Testis (tissue), 2 donors: ENCODE measurements at regions not wholly inside any gene's neighbourhood (a gene's known extent, or its start where the extent isn't known, plus 50 kb on each side); places are given as distances from the start of the nearest gene placed in this dataset.

ENCODE experiments used
- DNase-seq: peaks from one replicate; pipeline ENCODE4 v3.0.0-alpha.2; 2019
- H3K27ac ChIP-seq, 2 donors: fragments of 200-600 bp; sonication (generic); one replicate each; pipeline ENCODE4 v1.5.1; 2019
- H3K27me3 ChIP-seq: fragments of 200-600 bp; sonication (generic); one replicate; pipeline ENCODE4 v1.5.1; 2019
- H3K36me3 ChIP-seq: fragments of 200-600 bp; sonication (generic); one replicate; pipeline ENCODE4 v1.5.1; 2017; ENCODE audit warnings: low read depth; ENCODE audit errors: missing control alignments
- H3K4me1 ChIP-seq: fragments of 200-600 bp; sonication (generic); one replicate; pipeline ENCODE4 v1.5.1; 2019
- H3K4me3 ChIP-seq, 2 donors: fragments of 200-600 bp; sonication (generic); one replicate each; pipeline ENCODE4 v1.5.1; 2017 to 2019
- H3K9me3 ChIP-seq: fragments of 200-600 bp; sonication (generic); one replicate; pipeline ENCODE4 v1.5.1; 2017
- POLR2A ChIP-seq: fragments of 450-650 bp; IDR thresholded peaks from one replicate; pipeline ENCODE4 v1.6.1; 2017; ENCODE audit warnings: antibody characterized with exemption, mild to moderate bottlenecking, moderate library complexity
- WGBS, 2 donors: methylation state at CpG; one replicate each; pipeline ENCODE4 v1.1.5; 2018; 5-methylcytosine and 5-hydroxymethylcytosine counted together
- intact Hi-C: fragments of 100-400 bp; cut with DNase I; formaldehyde crosslinking; loops from one replicate; pipeline ENCODE4 v1.15.1; 2023; ENCODE audit warnings: low total_unique reads
- TF ChIP-seq, protein P1 (sequence below), 3 experiments: fragments of 450-650 bp in 2 of 3; fragments of 200-600 bp in 1 of 3; sonication (generic) in 1 of 3; IDR thresholded peaks; one replicate each; pipeline ENCODE4 v1.5.1; 2016 to 2019; ENCODE audit warnings: antibody characterized with exemption in 3 of 3, mild to moderate bottlenecking in 2 of 3, moderate library complexity in 1 of 3

DNA sequence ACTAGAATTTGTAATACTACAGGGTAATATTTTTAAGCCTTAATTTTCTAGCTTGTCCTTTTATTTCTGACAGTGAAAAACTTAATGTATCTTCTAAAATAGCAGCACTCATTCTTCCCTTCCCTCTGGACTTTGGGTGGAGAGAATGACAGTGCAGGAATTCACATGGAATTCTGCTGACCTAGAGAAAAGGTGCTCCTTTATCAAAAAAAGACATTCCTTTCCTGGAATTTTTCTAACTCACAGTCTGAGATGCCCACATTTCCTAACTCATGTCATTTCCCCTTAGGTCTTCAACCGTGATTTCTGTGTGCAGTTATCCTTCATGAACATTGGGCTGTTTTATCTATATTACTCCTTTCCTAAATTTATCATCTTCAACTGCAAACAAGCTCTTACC lies 137.8 kb upstream of the PDGFD start:
- DNase-seq = no peak
- 70 to 82% methylated on average over 1 of the region's 1 CpG for WGBS, 2 donors
- H3K27me3 ChIP-seq = no peaks in the 10 kb centered on the region
- no peak overlapping the region for H3K27ac ChIP-seq
- intact Hi-C loops = no loop called here
- H3K4me1 ChIP-seq = no peaks in the 10 kb centered on the region
- no peaks in the 10 kb centered on the region for H3K9me3 ChIP-seq
- no peak overlapping the region for H3K4me3 ChIP-seq
- no peak for TF ChIP-seq POLR2A
- TF ChIP-seq, protein P1, sequence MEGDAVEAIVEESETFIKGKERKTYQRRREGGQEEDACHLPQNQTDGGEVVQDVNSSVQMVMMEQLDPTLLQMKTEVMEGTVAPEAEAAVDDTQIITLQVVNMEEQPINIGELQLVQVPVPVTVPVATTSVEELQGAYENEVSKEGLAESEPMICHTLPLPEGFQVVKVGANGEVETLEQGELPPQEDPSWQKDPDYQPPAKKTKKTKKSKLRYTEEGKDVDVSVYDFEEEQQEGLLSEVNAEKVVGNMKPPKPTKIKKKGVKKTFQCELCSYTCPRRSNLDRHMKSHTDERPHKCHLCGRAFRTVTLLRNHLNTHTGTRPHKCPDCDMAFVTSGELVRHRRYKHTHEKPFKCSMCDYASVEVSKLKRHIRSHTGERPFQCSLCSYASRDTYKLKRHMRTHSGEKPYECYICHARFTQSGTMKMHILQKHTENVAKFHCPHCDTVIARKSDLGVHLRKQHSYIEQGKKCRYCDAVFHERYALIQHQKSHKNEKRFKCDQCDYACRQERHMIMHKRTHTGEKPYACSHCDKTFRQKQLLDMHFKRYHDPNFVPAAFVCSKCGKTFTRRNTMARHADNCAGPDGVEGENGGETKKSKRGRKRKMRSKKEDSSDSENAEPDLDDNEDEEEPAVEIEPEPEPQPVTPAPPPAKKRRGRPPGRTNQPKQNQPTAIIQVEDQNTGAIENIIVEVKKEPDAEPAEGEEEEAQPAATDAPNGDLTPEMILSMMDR (IDR thresholded peaks at IDR 0.05) = no peak
- H3K36me3 ChIP-seq = no peaks in the 10 kb centered on the region

DNA sequence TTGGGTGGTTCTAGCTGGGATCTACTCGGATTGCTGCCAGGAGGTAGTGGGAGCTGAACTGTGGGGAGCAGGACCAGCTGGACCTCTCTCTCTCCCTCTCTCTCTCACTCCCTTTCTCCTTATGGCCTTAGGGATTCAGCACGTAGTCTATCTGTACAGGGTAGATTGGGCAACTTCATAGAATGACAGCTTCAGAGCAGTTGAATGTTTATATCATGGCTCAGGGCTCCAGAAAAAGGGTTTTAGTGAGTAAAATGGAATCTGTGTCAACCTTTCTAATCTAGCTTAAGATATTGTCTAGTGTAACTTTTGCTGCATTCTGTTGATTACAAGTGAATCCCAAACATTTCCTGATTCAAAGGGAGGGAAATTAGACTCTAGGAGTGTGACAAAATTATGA lies 127.7 kb upstream of the PDGFD start:
- no peaks in the 10 kb centered on the region for H3K9me3 ChIP-seq
- H3K4me1 ChIP-seq = no peaks in the 10 kb centered on the region
- TF ChIP-seq, protein P1 (IDR thresholded peaks at IDR 0.05) = no peak
- TF ChIP-seq POLR2A = no peak
- intact Hi-C loops = no loop called here
- DNase-seq = no peak
- H3K27ac ChIP-seq = no peak overlapping the region
- H3K36me3 ChIP-seq = no peaks in the 10 kb centered on the region
- no peak overlapping the region for H3K4me3 ChIP-seq
- H3K27me3 ChIP-seq = no peaks in the 10 kb centered on the region
- WGBS, 2 donors = 80 to 91% methylated on average over 2 of the region's 2 CpGs

DNA sequence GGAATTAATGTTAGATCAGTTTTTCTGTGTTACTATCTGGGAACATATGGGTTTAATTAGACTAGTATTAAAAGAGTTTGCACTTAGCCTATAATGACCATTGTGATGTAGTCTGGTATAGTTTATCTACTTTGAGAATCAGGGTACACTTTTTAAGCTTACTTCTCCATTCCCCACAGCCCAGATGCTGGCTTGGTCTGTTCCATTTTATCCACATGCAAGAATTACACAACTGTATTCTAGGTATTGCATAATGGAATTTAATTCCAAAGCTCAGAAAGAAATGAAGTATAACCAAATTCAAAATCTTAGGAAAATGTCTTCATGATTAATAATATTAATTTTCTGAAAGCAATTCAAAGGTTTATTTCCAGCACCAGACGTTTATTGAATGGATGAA lies 122.2 kb upstream of the PDGFD start:
- intact Hi-C loops = no loop called here
- Histone ChIP-seq H3K4me1 (no peaks in the 10 kb centered on the region), H3K9me3 (no peaks in the 10 kb centered on the region), H3K4me3 (no peak overlapping the region), H3K36me3 (no peaks in the 10 kb centered on the region), H3K27ac (no peak overlapping the region), H3K27me3 (no peaks in the 10 kb centered on the region)
- no peak for TF ChIP-seq POLR2A
- TF ChIP-seq, protein P1 (IDR thresholded peaks at IDR 0.05) = no peak
- 68 to 75% methylated on average over 1 of the region's 1 CpG for WGBS, 2 donors
- DNase-seq = no peak

DNA sequence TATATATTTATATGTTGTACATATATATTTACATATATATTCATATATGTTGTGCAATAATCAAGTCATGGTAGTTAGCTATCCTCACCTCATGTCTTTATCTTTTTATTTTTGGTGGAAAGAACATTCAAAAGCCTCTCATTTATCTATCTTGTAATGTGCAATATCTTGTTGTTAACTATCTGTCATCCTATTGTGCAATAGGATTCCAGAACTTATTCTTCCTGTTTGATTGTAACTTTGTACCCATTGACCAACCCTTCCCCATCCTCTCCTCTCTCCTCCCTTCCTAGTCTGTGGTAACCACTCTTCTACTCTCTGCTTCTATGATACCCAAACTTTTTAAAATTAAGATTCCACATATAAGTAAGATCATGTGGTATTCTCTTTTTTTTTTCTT lies 115.6 kb upstream of the PDGFD start:
- Histone ChIP-seq H3K27ac (no peak overlapping the region), H3K27me3 (no peaks in the 10 kb centered on the region), H3K9me3 (no peaks in the 10 kb centered on the region), H3K4me3 (no peak overlapping the region), H3K4me1 (no peaks in the 10 kb centered on the region), H3K36me3 (no peaks in the 10 kb centered on the region)
- intact Hi-C loops = no loop called here
- TF ChIP-seq POLR2A = no peak
- TF ChIP-seq, protein P1 (IDR thresholded peaks at IDR 0.05) = no peak
- DNase-seq = no peak

DNA sequence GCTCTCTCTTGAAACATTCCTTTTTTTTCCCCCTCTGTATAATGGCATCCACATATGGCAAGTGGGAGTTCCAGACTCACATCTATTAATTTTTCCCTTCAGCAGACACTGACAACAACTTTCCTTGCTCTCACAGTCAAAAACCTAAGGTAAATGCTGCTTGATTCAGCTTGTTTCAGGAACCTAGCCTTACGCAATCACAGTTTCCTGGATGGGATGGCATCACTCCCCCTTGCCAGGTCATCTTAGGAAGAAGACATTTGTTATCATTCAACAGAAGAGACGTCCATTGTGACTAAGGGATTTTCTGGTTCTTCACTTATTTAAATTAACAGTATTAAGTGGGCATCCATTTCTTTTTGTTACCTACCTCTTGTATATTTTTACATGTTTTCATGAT lies 112.0 kb upstream of the PDGFD start:
- H3K36me3 ChIP-seq = no peaks in the 10 kb centered on the region
- H3K4me1 ChIP-seq = no peaks in the 10 kb centered on the region
- WGBS, 2 donors = 59 to 63% methylated on average over 2 of the region's 2 CpGs
- H3K4me3 ChIP-seq = no peak overlapping the region
- H3K27me3 ChIP-seq = no peaks in the 10 kb centered on the region
- no peak for DNase-seq
- TF ChIP-seq POLR2A = no peak
- TF ChIP-seq, protein P1 (IDR thresholded peaks at IDR 0.05) = no peak
- intact Hi-C loops = no loop called here
- no peaks in the 10 kb centered on the region for H3K9me3 ChIP-seq
- H3K27ac ChIP-seq = no peak overlapping the region
